ENCODE measurements at regions not wholly inside any gene's neighbourhood (a gene's known extent, or its start where the extent isn't known, plus 50 kb on each side); places are given as distances from the start of the nearest gene placed in this dataset.

GRCh38 chr9:31065691-31066090 is 1318.8 kb upstream of the ACO1 start:
- ChIA-PET CTCF (no interaction called here), POLR2A (no interaction called here)
- DNase-seq (ENCODE audit: extremely low spot score), result no peak
- TF ChIP-seq CTCF (IDR thresholded peaks at IDR 0.05; ENCODE audit: control extremely low read depth, extremely low read depth, low read depth, missing control alignments), result no peak

- ChIA-PET POLR2A (no interaction called here), CTCF (interaction anchor here (1.3 to 2.0 kb wide), 2 partner anchors 13 to 17 kb away, joined by 3 to 4 read pairs; no protein-coding TSS in a partner anchor)
- no peak for DNase-seq (ENCODE audit: extremely low spot score)
- TF ChIP-seq CTCF (IDR thresholded peaks at IDR 0.05; ENCODE audit: control extremely low read depth, extremely low read depth, low read depth, missing control alignments), result no peak
Observed at GRCh38 chr9:31067418-31067817, 1317.0 kb upstream of the ACO1 start.

GRCh38 chr9:31071606-31072286 is 1312.7 kb upstream of the ACO1 start:
- ChIA-PET POLR2A (no interaction called here), CTCF (no interaction called here)
- TF ChIP-seq CTCF (IDR thresholded peaks at IDR 0.05; ENCODE audit: control extremely low read depth, extremely low read depth, low read depth, missing control alignments), result no peak

GRCh38 chr9:31078175-31078574 is 1306.3 kb upstream of the ACO1 start:
- CTCF ChIA-PET, result no interaction called here
- TF ChIP-seq CTCF (IDR thresholded peaks at IDR 0.05; ENCODE audit: control extremely low read depth, extremely low read depth, low read depth, missing control alignments), result no peak
- POLR2A ChIA-PET, result no interaction called here
- no peak for DNase-seq (ENCODE audit: extremely low spot score)

More at GRCh38 chr9:31071606-31072286, 1312.7 kb upstream of the ACO1 start:
- no peak for DNase-seq (ENCODE audit: extremely low spot score)

- CTCF ChIA-PET, result no interaction called here
- TF ChIP-seq CTCF (IDR thresholded peaks at IDR 0.05; ENCODE audit: control extremely low read depth, extremely low read depth, low read depth, missing control alignments), result no peak
- DNase-seq (ENCODE audit: extremely low spot score), result no peak
- POLR2A ChIA-PET, result no interaction called here
Observed at GRCh38 chr9:31084350-31084749, 1300.1 kb upstream of the ACO1 start.

- POLR2A ChIA-PET, result no interaction called here
- DNase-seq (ENCODE audit: extremely low spot score), result no peak
- no peak for TF ChIP-seq CTCF (IDR thresholded peaks at IDR 0.05; ENCODE audit: control extremely low read depth, extremely low read depth, low read depth, missing control alignments)
- CTCF ChIA-PET, result interaction anchor here (1.0 to 2.0 kb wide), 6 partner anchors 10 to 58 kb away, joined by 3 to 7 read pairs (median 4); no protein-coding TSS in a partner anchor
Observed at GRCh38 chr9:31089549-31090221, 1294.8 kb upstream of the ACO1 start.

Data from GM10248 (cell line).